NB4 (cell line): ENCODE measurements at regions not wholly inside any gene's neighbourhood (a gene's known extent, or its start where the extent isn't known, plus 50 kb on each side); places are given as distances from the start of the nearest gene placed in this dataset.

Experiments
- DNase-seq: peaks from one replicate; pipeline ENCODE4 v3.0.0; 2010; ENCODE audit warnings: low read depth
- H3K4me3 ChIP-seq: one replicate; pipeline ENCODE4 v1.5.1; 2011; ENCODE audit warnings: mild to moderate bottlenecking, low read depth, low read length, moderate library complexity
- CTCF ChIP-seq: IDR thresholded peaks from one replicate; pipeline ENCODE4 v1.5.1; 2012; ENCODE audit warnings: low read depth, low read length
- MAX ChIP-seq: IDR thresholded peaks from 2 replicates; pipeline ENCODE4 v1.6.1; 2011; ENCODE audit warnings: low read depth, low read length
- MYC ChIP-seq: IDR thresholded peaks from 2 replicates; pipeline ENCODE4 v1.6.1; 2011; ENCODE audit warnings: low read depth, low read length
- POLR2A ChIP-seq: IDR thresholded peaks from 2 replicates; pipeline ENCODE4 v1.6.1; 2011; ENCODE audit warnings: mild to moderate bottlenecking; ENCODE audit not compliant: insufficient read length; ENCODE audit errors: extremely low read depth

GRCh38 chr7:34236057-34236456 lies 330.7 kb downstream of the BMPER start:
- DNase-seq: no peak
- no peak for TF ChIP-seq POLR2A
- no peak for TF ChIP-seq MAX
- TF ChIP-seq MYC: no peak
- no peak for TF ChIP-seq CTCF

GRCh38 chr7:34236839-34237492 lies 331.6 kb downstream of the BMPER start:
- TF ChIP-seq MYC (no peak), POLR2A (no peak)
- DNase-seq: no peak
- H3K4me3 ChIP-seq: no peak overlapping the region

More at GRCh38 chr7:34236057-34236456, 330.7 kb downstream of the BMPER start:
- no peak overlapping the region for H3K4me3 ChIP-seq

- no peak for DNase-seq
- H3K4me3 ChIP-seq: no peak overlapping the region
- TF ChIP-seq MAX: no peak
- TF ChIP-seq MYC: no peak
- no peak for TF ChIP-seq POLR2A
- TF ChIP-seq CTCF: no peak
Measured at GRCh38 chr7:34237493-34237849, 332.1 kb downstream of the BMPER start.

GRCh38 chr7:34240417-34240816 lies 335.1 kb downstream of the BMPER start:
- DNase-seq: no peak
- TF ChIP-seq MAX (no peak), CTCF (no peak), MYC (no peak), POLR2A (no peak)

GRCh38 chr7:34242391-34242790 lies 337.1 kb downstream of the BMPER start:
- no peak for TF ChIP-seq POLR2A
- no peak for DNase-seq
- H3K4me3 ChIP-seq: no peak overlapping the region

More at GRCh38 chr7:34240417-34240816, 335.1 kb downstream of the BMPER start:
- H3K4me3 ChIP-seq: no peak overlapping the region

GRCh38 chr7:34245246-34245645 lies 339.9 kb downstream of the BMPER start:
- no peak overlapping the region for H3K4me3 ChIP-seq
- no peak for DNase-seq
- no peak for TF ChIP-seq POLR2A
- TF ChIP-seq CTCF: no peak
- TF ChIP-seq MYC: no peak

GRCh38 chr7:34247468-34247867 lies 342.1 kb downstream of the BMPER start:
- TF ChIP-seq CTCF: no peak
- TF ChIP-seq MYC: no peak
- TF ChIP-seq MAX: no peak
- no peak for TF ChIP-seq POLR2A
- H3K4me3 ChIP-seq: no peak overlapping the region
- peak; percentile 10 for DNase-seq
